DMS53 treated with DMSO at 0.1 percent for 48 hours (cell line): ENCODE measurements at regions not wholly inside any gene's neighbourhood (a gene's known extent, or its start where the extent isn't known, plus 50 kb on each side); places are given as distances from the start of the nearest gene placed in this dataset.

Source experiments
- DNase-seq: peaks from one replicate; lab custom pipeline; 2025; ENCODE audit not compliant: unreplicated experiment; lab: John Stamatoyannopoulos, UW

DNA sequence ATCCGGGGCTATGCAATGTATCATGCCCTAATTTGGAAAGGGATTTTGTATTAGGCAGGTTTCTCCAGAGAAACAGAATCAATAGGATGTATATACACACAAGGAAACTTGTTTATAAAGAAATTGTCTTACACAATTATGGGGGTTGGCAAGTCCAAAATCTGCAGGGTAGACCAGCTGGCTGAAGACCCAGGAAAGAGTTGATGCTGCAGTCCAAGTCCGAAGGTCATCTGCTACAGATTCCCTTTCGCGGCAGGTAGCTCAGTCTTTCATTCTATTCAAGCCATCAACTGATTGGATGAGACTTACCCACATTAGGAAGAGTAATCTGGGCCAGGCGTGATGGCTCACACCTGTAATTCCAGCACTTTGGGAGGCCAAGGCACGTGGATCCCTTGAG, 54.6 kb upstream of the CXADR start:
- no peak for DNase-seq

DNA sequence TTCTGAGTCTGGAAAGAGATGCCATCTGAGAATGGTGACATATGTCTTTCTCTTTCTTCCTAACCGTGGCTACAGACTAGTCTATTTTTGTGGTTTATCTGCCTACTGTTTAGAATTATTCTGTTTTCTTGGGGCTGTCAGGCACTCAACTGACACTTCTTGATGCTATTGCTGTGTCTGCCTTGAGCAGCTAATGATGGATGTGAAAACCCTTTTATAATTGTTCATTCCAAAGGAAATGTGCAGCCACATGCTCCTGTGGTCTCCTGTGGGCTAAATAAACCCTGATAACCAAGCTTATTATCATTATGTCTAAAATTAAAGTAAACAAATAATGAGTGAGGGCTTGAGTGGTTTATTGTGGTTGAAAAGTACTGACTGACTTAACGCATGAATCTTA, 52.7 kb upstream of the CXADR start:
- DNase-seq, result no peak

GRCh38 chr21:17461014-17461413, 51.8 kb upstream of the CXADR start:
- no peak for DNase-seq

GRCh38 chr21:17461582-17461981, 51.3 kb upstream of the CXADR start:
- DNase-seq, result no peak

DNA sequence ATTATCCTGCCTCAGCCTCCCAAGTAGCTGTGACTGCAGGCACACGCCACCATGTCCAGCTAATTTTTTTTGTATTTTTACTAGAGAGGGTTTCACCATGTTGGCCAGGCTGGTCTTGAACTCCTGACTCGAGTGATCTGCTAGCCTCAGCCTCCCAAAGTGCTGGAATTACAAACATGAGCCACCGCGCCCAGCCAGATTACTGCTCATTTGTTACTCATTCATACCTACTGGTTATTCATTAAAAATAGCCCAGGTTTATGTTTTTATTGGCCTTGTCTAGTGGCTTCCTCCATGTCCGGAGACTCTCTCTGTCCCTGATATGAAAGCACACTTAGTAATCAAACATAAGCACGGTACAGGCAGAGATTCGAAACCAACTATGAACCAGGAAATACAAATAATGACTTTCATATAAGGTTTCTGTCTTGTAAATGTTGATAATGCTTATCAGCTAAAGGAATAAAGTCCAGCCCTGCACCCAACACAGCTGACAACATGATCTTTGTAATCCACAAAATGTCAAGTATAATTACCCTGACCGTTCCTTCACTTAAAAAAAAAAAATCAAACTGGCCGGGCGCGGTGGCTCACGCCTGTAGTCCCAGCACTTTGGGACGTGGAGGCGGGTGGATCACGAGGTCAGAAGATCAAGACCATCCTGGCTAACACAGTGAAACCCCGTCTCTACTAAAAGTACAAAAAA, 50.4 kb upstream of the CXADR start:
- no peak for DNase-seq
